ENCODE measurements at regions not wholly inside any gene's neighbourhood (a gene's known extent, or its start where the extent isn't known, plus 50 kb on each side); places are given as distances from the start of the nearest gene placed in this dataset.

DNA sequence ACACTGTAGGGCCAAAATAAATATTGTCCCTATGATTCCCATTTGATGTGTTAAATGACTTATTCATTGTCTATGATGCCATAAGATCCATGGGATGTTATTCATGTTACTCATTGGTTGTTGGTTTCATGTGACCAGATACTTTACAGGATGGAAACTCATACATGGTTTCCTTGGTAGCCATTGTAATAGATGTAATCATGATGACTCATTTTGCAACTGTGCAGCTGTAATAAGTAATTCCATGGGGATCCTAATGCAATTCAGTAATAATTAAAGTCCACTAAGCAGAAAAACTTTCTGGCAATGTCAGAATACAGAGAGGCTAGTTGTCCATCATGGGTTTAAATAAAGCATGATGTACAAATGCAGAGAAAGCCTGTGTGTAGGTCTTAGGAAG, 389.7 kb upstream of the NR3C2 start:
- H2AFZ ChIP-seq (ENCODE audit: low read length) = no peak overlapping the region
- H3K56ac ChIP-seq (replicated peaks; ENCODE audit: insufficient read length, low read depth, low read length) = no peak overlapping the region
- H3K27ac ChIP-seq (ENCODE audit: low read depth, low read length) = no peak overlapping the region
- DNase-seq (ENCODE audit: low read depth in 1 of 2, low spot score in 2 of 2) = no peak
- no peak overlapping the region for H3K23ac ChIP-seq (ENCODE audit: insufficient read length)
- H4K91ac ChIP-seq (replicated peaks; ENCODE audit: insufficient read length, low read length) = no peak overlapping the region
- H3K4me3 ChIP-seq (ENCODE audit: extremely low read depth in 1 of 4, insufficient read depth in 2 of 4, low read depth in 3 of 4, low read length in 4 of 4) = no peak overlapping the region
- no peak overlapping the region for H2AK5ac ChIP-seq (ENCODE audit: low read depth, low read length)
- H4K20me1 ChIP-seq (replicated peaks in 1 of 2; ENCODE audit: control insufficient read depth in 1 of 2, insufficient read depth in 2 of 2, low read length in 2 of 2) = no peaks in the 10 kb centered on the region
- H2BK5ac ChIP-seq (ENCODE audit: low read depth, low read length) = no peak overlapping the region
- no peaks in the 10 kb centered on the region for H3K36me3 ChIP-seq (ENCODE audit: control insufficient read depth in 2 of 4, insufficient read depth in 4 of 4, low read length in 3 of 4)
- no peak for FAIRE-seq
- CTCF ChIA-PET (ENCODE audit: partially characterized antibody) = no interaction called here
- peaks cover 0 to 6% (median 2%) of the 10 kb centered on the region in 4 experiments; a peak in 3 of 7 replicates for H3K4me1 ChIP-seq (replicated peaks in 1 of 4; ENCODE audit: control insufficient read depth in 3 of 4, insufficient read depth in 4 of 4, low read length in 3 of 4)
- H4K8ac ChIP-seq (ENCODE audit: extremely low read depth, insufficient read depth, low read length) = no peak overlapping the region
- H3K4ac ChIP-seq (replicated peaks; ENCODE audit: insufficient read length, low read depth, low read length) = no peak overlapping the region
- H3K79me1 ChIP-seq (ENCODE audit: low read depth, low read length) = no peaks in the 10 kb centered on the region
- no peak overlapping the region for H2BK20ac ChIP-seq (ENCODE audit: low read length)
- no peak overlapping the region for H2BK12ac ChIP-seq (ENCODE audit: low read depth, low read length)
- no peak overlapping the region for H2BK15ac ChIP-seq (ENCODE audit: low read length)
- no peaks in the 10 kb centered on the region for H3K79me2 ChIP-seq (ENCODE audit: control insufficient read depth in 1 of 2, insufficient read depth in 2 of 2, low read length in 2 of 2)
- POLR2A ChIA-PET (ENCODE audit: partially characterized antibody) = no interaction called here
- no peaks in the 10 kb centered on the region for H3K27me3 ChIP-seq (replicated peaks in 1 of 4; ENCODE audit: control insufficient read depth in 3 of 4, extremely low read depth in 1 of 4, insufficient read depth in 3 of 4, low read length in 3 of 4)
- TF ChIP-seq KDM5A (IDR thresholded peaks at IDR 0.05; ENCODE audit: low read length) (no peak), PHF8 (conservative IDR thresholded peaks at IDR 0.05; ENCODE audit: low read depth, low read length) (no peak), EZH2 (IDR thresholded peaks at IDR 0.05; ENCODE audit: low read depth, low read length, severe bottlenecking) (no peak), SUZ12 (IDR thresholded peaks at IDR 0.05; ENCODE audit: low read length) (no peak), NRF1 (IDR thresholded peaks at IDR 0.05; ENCODE audit: low read depth, low read length) (no peak), EP300 (IDR thresholded peaks at IDR 0.05; ENCODE audit: borderline replicate concordance in 1 of 2, low read depth in 2 of 2, low read length in 2 of 2) (no peak), POLR2A (IDR thresholded peaks at IDR 0.05; ENCODE audit: control extremely low read depth in 1 of 2, low read depth in 2 of 2, low read length in 2 of 2) (no peak), RNF2 (IDR thresholded peaks at IDR 0.05; ENCODE audit: borderline replicate concordance, low read depth, low read length, missing control alignments, poor library complexity, severe bottlenecking) (no peak)
- TF ChIP-seq, protein P1, sequence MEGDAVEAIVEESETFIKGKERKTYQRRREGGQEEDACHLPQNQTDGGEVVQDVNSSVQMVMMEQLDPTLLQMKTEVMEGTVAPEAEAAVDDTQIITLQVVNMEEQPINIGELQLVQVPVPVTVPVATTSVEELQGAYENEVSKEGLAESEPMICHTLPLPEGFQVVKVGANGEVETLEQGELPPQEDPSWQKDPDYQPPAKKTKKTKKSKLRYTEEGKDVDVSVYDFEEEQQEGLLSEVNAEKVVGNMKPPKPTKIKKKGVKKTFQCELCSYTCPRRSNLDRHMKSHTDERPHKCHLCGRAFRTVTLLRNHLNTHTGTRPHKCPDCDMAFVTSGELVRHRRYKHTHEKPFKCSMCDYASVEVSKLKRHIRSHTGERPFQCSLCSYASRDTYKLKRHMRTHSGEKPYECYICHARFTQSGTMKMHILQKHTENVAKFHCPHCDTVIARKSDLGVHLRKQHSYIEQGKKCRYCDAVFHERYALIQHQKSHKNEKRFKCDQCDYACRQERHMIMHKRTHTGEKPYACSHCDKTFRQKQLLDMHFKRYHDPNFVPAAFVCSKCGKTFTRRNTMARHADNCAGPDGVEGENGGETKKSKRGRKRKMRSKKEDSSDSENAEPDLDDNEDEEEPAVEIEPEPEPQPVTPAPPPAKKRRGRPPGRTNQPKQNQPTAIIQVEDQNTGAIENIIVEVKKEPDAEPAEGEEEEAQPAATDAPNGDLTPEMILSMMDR (IDR thresholded peaks at IDR 0.05; ENCODE audit: control extremely low read depth in 1 of 3, insufficient read depth in 1 of 3, low read depth in 1 of 3, low read length in 3 of 3) = no peak
- no peak overlapping the region for H2BK120ac ChIP-seq (replicated peaks; ENCODE audit: low read depth, low read length)
- H3K23me2 ChIP-seq (ENCODE audit: low read depth, low read length) = no peaks in the 10 kb centered on the region
- H3K14ac ChIP-seq (ENCODE audit: insufficient read length) = no peak overlapping the region
- no peak overlapping the region for H3K9ac ChIP-seq (replicated peaks in 1 of 4; ENCODE audit: extremely low read depth in 1 of 4, low read depth in 3 of 4, low read length in 3 of 4)
- H3K9me3 ChIP-seq (ENCODE audit: insufficient read depth in 2 of 2, low read depth in 1 of 2, low read length in 1 of 2) = no peaks in the 10 kb centered on the region
- H4K5ac ChIP-seq (ENCODE audit: insufficient read length, low read depth, low read length) = no peak overlapping the region
- no peak overlapping the region for H3K4me2 ChIP-seq (ENCODE audit: insufficient read depth in 1 of 2, low read depth in 2 of 2, low read length in 2 of 2)
- H3K18ac ChIP-seq (ENCODE audit: extremely low read depth, low read length) = no peak overlapping the region

Data from H1 (cell line).